OCI-LY1 (cell line): ENCODE measurements at regions not wholly inside any gene's neighbourhood (a gene's known extent, or its start where the extent isn't known, plus 50 kb on each side); places are given as distances from the start of the nearest gene placed in this dataset.

Source experiments
- H2AFZ ChIP-seq: fragments of 200-600 bp; sonication (generic), shearing (Covaris generic); 2 replicates; pipeline ENCODE4 v1.6.0; 2014; ENCODE audit warnings: antibody characterized with exemption, mild to moderate bottlenecking, low read length
- H3F3A ChIP-seq: fragments of 200-600 bp; sonication (generic), shearing (Covaris generic); 2 replicates; pipeline ENCODE4 v1.6.0; 2014; ENCODE audit warnings: mild to moderate bottlenecking, antibody characterized with exemption, low read length, moderate library complexity; ENCODE audit not compliant: insufficient read depth
- H3K27ac ChIP-seq: fragments of 200-600 bp; sonication (generic); 2 replicates; pipeline ENCODE4 v1.5.1; 2014; ENCODE audit warnings: low read length, mixed run types, mild to moderate bottlenecking, low read depth; ENCODE audit not compliant: poor library complexity, severe bottlenecking
- H3K27me3 ChIP-seq: fragments of 200-600 bp; sonication (generic); 2 replicates; pipeline ENCODE4 v1.6.0; 2014; ENCODE audit warnings: antibody characterized with exemption, mild to moderate bottlenecking, low read length, moderate library complexity; ENCODE audit not compliant: insufficient read depth
- H3K36me3 ChIP-seq: fragments of 200-600 bp; sonication (generic); 2 replicates; pipeline ENCODE4 v1.6.1; 2014; ENCODE audit warnings: mild to moderate bottlenecking, antibody characterized with exemption, low read length, moderate library complexity, mixed read lengths; ENCODE audit not compliant: insufficient read depth
- H3K4me1 ChIP-seq: fragments of 200-600 bp; sonication (generic); 2 replicates; pipeline ENCODE4 v1.5.1; 2014; ENCODE audit warnings: mild to moderate bottlenecking, low read length, moderate library complexity; ENCODE audit not compliant: insufficient read depth, severe bottlenecking
- H3K4me2 ChIP-seq: fragments of 200-600 bp; sonication (generic), shearing (Covaris generic); 2 replicates; pipeline ENCODE4 v1.6.1; 2014; ENCODE audit warnings: low read length
- H3K4me3 ChIP-seq: fragments of 200-600 bp; sonication (generic); 2 replicates; pipeline ENCODE4 v1.5.1; 2014; ENCODE audit warnings: low read length, low read depth, mild to moderate bottlenecking, mixed read lengths; ENCODE audit not compliant: poor library complexity, severe bottlenecking
- H3K79me2 ChIP-seq: fragments of 200-600 bp; shearing (Covaris generic); 2 replicates; pipeline ENCODE4 v1.6.1; 2016; ENCODE audit warnings: mixed run types, low read length, mixed read lengths; ENCODE audit not compliant: insufficient read depth
- H3K9ac ChIP-seq: fragments of 200-600 bp; sonication (generic), shearing (Covaris generic); 2 replicates; pipeline ENCODE4 v1.6.1; 2014; ENCODE audit warnings: mild to moderate bottlenecking, low read length, mixed read lengths
- H3K9me2 ChIP-seq: fragments of 200-600 bp; sonication (generic), shearing (Covaris generic); 2 replicates; pipeline ENCODE4 v1.6.1; 2014; ENCODE audit warnings: low read depth, mild to moderate bottlenecking, low read length, mixed read lengths
- H3K9me3 ChIP-seq: fragments of 200-600 bp; shearing (Covaris generic); 2 replicates; pipeline ENCODE4 v1.6.1; 2014; ENCODE audit warnings: low read length, mixed read lengths
- H4K20me1 ChIP-seq: fragments of 200-600 bp; sonication (generic), shearing (Covaris generic); 2 replicates; pipeline ENCODE4 v1.6.0; 2016; ENCODE audit warnings: mild to moderate bottlenecking, low read length; ENCODE audit not compliant: insufficient read depth
- EZH2 ChIP-seq: fragments of 200-600 bp; sonication (generic), shearing (Covaris generic); IDR thresholded peaks from 2 replicates; pipeline ENCODE4 v1.8.0; 2017; ENCODE audit warnings: borderline replicate concordance, mixed run types, mild to moderate bottlenecking, antibody characterized with exemption, low read length, moderate library complexity, mixed read lengths
- TF ChIP-seq, protein P1 (sequence below): fragments of 200-600 bp; sonication (generic), shearing (Covaris generic); IDR thresholded peaks from 2 replicates; pipeline ENCODE4 v1.5.1; 2017; ENCODE audit warnings: mild to moderate bottlenecking, antibody characterized with exemption, low read length, moderate library complexity, mixed read lengths

DNA sequence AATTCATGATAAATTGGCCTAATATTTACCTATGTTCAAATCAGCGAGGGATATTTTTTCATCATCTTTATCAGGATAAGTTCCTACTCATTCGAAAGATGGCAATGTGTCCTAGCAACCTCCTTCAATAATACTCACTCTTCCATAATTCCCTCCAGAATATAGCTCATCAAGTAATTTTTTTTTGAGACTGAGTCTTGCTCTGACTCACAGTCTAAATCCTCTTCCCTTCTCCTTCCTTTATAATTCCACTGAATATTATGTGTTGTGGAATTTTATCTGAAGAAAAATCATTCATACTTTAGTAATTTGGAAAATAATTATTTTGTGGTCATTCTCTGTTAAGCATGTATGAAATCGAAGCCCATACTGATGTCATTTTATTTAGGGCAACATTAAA lies 663.8 kb downstream of the FLRT2 start:
- Histone ChIP-seq H3K4me1 (peaks cover 9% of the 10 kb centered on the region), H3K79me2 (no peaks in the 10 kb centered on the region), H3K36me3 (no peaks in the 10 kb centered on the region), H3F3A (no peaks in the 10 kb centered on the region), H2AFZ (no peak overlapping the region), H3K9me3 (no peaks in the 10 kb centered on the region), H3K4me2 (no peak overlapping the region), H4K20me1 (no peaks in the 10 kb centered on the region), H3K27me3 (no peaks in the 10 kb centered on the region), H3K9me2 (no peaks in the 10 kb centered on the region), H3K9ac (no peak overlapping the region), H3K4me3 (no peak overlapping the region), H3K27ac (no peak overlapping the region)
- TF ChIP-seq EZH2 = no peak
- TF ChIP-seq, protein P1, sequence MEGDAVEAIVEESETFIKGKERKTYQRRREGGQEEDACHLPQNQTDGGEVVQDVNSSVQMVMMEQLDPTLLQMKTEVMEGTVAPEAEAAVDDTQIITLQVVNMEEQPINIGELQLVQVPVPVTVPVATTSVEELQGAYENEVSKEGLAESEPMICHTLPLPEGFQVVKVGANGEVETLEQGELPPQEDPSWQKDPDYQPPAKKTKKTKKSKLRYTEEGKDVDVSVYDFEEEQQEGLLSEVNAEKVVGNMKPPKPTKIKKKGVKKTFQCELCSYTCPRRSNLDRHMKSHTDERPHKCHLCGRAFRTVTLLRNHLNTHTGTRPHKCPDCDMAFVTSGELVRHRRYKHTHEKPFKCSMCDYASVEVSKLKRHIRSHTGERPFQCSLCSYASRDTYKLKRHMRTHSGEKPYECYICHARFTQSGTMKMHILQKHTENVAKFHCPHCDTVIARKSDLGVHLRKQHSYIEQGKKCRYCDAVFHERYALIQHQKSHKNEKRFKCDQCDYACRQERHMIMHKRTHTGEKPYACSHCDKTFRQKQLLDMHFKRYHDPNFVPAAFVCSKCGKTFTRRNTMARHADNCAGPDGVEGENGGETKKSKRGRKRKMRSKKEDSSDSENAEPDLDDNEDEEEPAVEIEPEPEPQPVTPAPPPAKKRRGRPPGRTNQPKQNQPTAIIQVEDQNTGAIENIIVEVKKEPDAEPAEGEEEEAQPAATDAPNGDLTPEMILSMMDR = no peak

- no peaks in the 10 kb centered on the region for H3K9me2 ChIP-seq
- TF ChIP-seq EZH2 = no peak
- TF ChIP-seq, protein P1 = no peak
- H3K9me3 ChIP-seq = no peaks in the 10 kb centered on the region
- no peak overlapping the region for H3K9ac ChIP-seq
- H3K27ac ChIP-seq = no peak overlapping the region
- no peak overlapping the region for H2AFZ ChIP-seq
- no peaks in the 10 kb centered on the region for H3K79me2 ChIP-seq
- H3K4me2 ChIP-seq = no peak overlapping the region
- no peaks in the 10 kb centered on the region for H3K4me1 ChIP-seq
- no peaks in the 10 kb centered on the region for H3K27me3 ChIP-seq
- H3F3A ChIP-seq = no peaks in the 10 kb centered on the region
- no peaks in the 10 kb centered on the region for H4K20me1 ChIP-seq
- no peak overlapping the region for H3K4me3 ChIP-seq
- H3K36me3 ChIP-seq = no peaks in the 10 kb centered on the region
Observed at GRCh38 chr14:86179980-86180379, 650.0 kb downstream of the FLRT2 start.

DNA sequence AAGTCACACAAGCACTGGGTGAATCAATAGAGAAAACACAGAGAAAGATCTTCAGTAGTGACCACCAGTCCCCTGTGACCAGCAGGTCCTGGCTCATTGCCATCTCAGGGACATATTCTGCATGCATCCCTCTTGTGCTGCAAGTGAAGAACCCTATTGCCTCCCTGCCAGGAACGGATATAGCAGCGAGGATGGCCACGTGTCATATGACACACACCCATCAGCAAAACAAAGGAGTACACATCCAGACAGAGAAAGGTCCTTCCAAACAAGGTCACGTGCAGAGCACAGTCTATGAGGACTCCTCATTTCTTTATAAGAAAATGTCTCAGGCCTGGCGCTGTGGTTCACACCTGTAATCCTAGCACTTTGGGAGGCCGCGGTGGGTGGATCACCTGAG lies 638.4 kb downstream of the FLRT2 start:
- Histone ChIP-seq H3F3A (no peaks in the 10 kb centered on the region), H3K4me3 (no peak overlapping the region), H3K27ac (no peak overlapping the region), H3K9me3 (0 out of 2 replicates have a peak, but pooled peaks cover 3% of the 10 kb centered on the region), H3K9ac (no peak overlapping the region), H4K20me1 (no peaks in the 10 kb centered on the region), H3K4me1 (peaks cover 6% of the 10 kb centered on the region), H2AFZ (no peak overlapping the region), H3K9me2 (no peaks in the 10 kb centered on the region), H3K79me2 (no peaks in the 10 kb centered on the region), H3K36me3 (no peaks in the 10 kb centered on the region; the same call in 1 of the 2 replicates), H3K4me2 (no peak overlapping the region), H3K27me3 (no peaks in the 10 kb centered on the region)
- TF ChIP-seq EZH2 = no peak
- TF ChIP-seq, protein P1 = no peak
